HL-60 (cell line): ENCODE measurements at regions not wholly inside any gene's neighbourhood (a gene's known extent, or its start where the extent isn't known, plus 50 kb on each side); places are given as distances from the start of the nearest gene placed in this dataset.

Experiments
- DNase-seq, 2 experiments: peaks; one replicate each; pipeline ENCODE4 v3.0.0-alpha.2; 2010 to 2020; ENCODE audit warnings: low read depth in 1 of 2, low spot score in 1 of 2
- H3K27ac ChIP-seq: fragments of 250-450 bp; sonication (Bioruptor Pico); replicated peaks from 2 replicates; pipeline ENCODE4 v1.5.1; 2020; ENCODE audit warnings: mild to moderate bottlenecking, moderate library complexity
- H3K27me3 ChIP-seq: fragments of 250-450 bp; sonication (Bioruptor Pico); 2 replicates; pipeline ENCODE4 v1.5.1; 2021; ENCODE audit warnings: mild to moderate bottlenecking, moderate library complexity; ENCODE audit not compliant: insufficient read depth, poor library complexity, severe bottlenecking
- H3K4me3 ChIP-seq: replicated peaks from 2 replicates; pipeline ENCODE4 v1.5.1; 2011; ENCODE audit warnings: mild to moderate bottlenecking, control low read depth, low read length; ENCODE audit not compliant: insufficient read depth
- CTCF ChIP-seq: IDR thresholded peaks from one replicate; pipeline ENCODE4 v1.5.1; 2011; ENCODE audit warnings: low read length, control low read depth, inconsistent platforms; ENCODE audit not compliant: insufficient read depth
- GABPA ChIP-seq: IDR thresholded peaks from 2 replicates; pipeline ENCODE4 v1.6.1; 2012; ENCODE audit warnings: low read depth
- POLR2AphosphoS5 ChIP-seq: IDR thresholded peaks from 2 replicates; pipeline ENCODE4 v1.6.1; 2012; ENCODE audit warnings: low read depth
- REST ChIP-seq: IDR thresholded peaks from 2 replicates; pipeline ENCODE4 v1.6.1; 2012; ENCODE audit warnings: low read depth; ENCODE audit not compliant: insufficient replicate concordance
- SPI1 ChIP-seq: IDR thresholded peaks from 2 replicates; pipeline ENCODE4 v1.6.1; 2012; ENCODE audit warnings: low read depth, mild to moderate bottlenecking, borderline replicate concordance

GRCh38 chr3:1468145-1468544 is 375.3 kb downstream of the CNTN6 start:
- TF ChIP-seq REST (no peak), GABPA (no peak), POLR2AphosphoS5 (no peak), SPI1 (no peak), CTCF (no peak)
- H3K4me3 ChIP-seq = no peak overlapping the region
- no peaks in the 10 kb centered on the region for H3K27me3 ChIP-seq
- DNase-seq = no peak
- no peak overlapping the region for H3K27ac ChIP-seq

- Histone ChIP-seq H3K4me3 (no peak overlapping the region), H3K27ac (no peak overlapping the region), H3K27me3 (no peaks in the 10 kb centered on the region)
- TF ChIP-seq SPI1 = no peak
- TF ChIP-seq REST = no peak
- no peak for TF ChIP-seq GABPA
- TF ChIP-seq CTCF = no peak
- no peak for TF ChIP-seq POLR2AphosphoS5
- no peak for DNase-seq
Measured at GRCh38 chr3:1469248-1469647, 376.4 kb downstream of the CNTN6 start.

GRCh38 chr3:1469687-1470086 is 376.9 kb downstream of the CNTN6 start:
- no peak for TF ChIP-seq REST
- TF ChIP-seq POLR2AphosphoS5 = no peak
- no peak for TF ChIP-seq GABPA
- TF ChIP-seq SPI1 = no peak
- no peak for TF ChIP-seq CTCF
- Histone ChIP-seq H3K27ac (no peak overlapping the region), H3K27me3 (no peaks in the 10 kb centered on the region), H3K4me3 (no peak overlapping the region)
- DNase-seq = no peak
